BE2C (cell line): ENCODE measurements at regions not wholly inside any gene's neighbourhood (a gene's known extent, or its start where the extent isn't known, plus 50 kb on each side); places are given as distances from the start of the nearest gene placed in this dataset.

Experiments used
- DNase-seq: peaks from one replicate; pipeline ENCODE4 v3.0.0-alpha.2; 2020
- H3K27me3 ChIP-seq: fragments of 250-450 bp; sonication (Bioruptor Pico); 2 replicates; pipeline ENCODE4 v1.5.1; 2020; ENCODE audit warnings: mild to moderate bottlenecking
- H3K36me3 ChIP-seq: fragments of 250-450 bp; sonication (Bioruptor Pico); 2 replicates; pipeline ENCODE4 v1.5.1; 2020; ENCODE audit warnings: mild to moderate bottlenecking
- H3K4me1 ChIP-seq: fragments of 250-450 bp; sonication (Bioruptor Pico); 2 replicates; pipeline ENCODE4 v1.5.1; 2020
- H3K4me3 ChIP-seq: 2 replicates; pipeline ENCODE4 v1.5.1; 2011; ENCODE audit warnings: low read depth, low read length
- H3K9me3 ChIP-seq: fragments of 250-450 bp; sonication (Bioruptor Pico); 2 replicates; pipeline ENCODE4 v1.5.1; 2020
- TF ChIP-seq, protein P1 (sequence below): IDR thresholded peaks from 2 replicates; pipeline ENCODE4 v1.5.1; 2012; ENCODE audit warnings: mild to moderate bottlenecking, low read depth, low read length

DNA sequence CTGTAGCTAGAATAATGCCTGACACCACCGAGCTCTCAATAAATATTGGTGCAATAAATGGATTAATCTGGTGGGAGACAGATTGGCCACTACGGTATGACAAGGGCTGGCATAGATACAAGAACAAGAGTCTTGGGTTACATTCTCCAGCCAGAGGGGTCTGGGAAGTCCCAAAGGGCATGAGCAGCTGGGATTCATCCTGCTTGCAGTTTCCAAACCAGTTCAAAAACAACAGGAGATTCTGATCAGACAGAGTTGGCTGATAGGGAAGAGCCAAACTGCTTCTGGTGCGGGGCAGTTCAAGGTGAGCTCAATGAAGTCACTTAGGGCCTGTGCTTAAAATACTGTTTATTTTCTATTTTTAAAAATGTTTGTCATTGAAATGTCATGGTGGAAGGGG is 266.9 kb downstream of the TNS1 start:
- Histone ChIP-seq H3K4me3 (no peak overlapping the region), H3K36me3 (no peaks in the 10 kb centered on the region), H3K9me3 (no peaks in the 10 kb centered on the region), H3K27me3 (no peaks in the 10 kb centered on the region), H3K4me1 (peaks cover 12% of the 10 kb centered on the region)
- TF ChIP-seq, protein P1, sequence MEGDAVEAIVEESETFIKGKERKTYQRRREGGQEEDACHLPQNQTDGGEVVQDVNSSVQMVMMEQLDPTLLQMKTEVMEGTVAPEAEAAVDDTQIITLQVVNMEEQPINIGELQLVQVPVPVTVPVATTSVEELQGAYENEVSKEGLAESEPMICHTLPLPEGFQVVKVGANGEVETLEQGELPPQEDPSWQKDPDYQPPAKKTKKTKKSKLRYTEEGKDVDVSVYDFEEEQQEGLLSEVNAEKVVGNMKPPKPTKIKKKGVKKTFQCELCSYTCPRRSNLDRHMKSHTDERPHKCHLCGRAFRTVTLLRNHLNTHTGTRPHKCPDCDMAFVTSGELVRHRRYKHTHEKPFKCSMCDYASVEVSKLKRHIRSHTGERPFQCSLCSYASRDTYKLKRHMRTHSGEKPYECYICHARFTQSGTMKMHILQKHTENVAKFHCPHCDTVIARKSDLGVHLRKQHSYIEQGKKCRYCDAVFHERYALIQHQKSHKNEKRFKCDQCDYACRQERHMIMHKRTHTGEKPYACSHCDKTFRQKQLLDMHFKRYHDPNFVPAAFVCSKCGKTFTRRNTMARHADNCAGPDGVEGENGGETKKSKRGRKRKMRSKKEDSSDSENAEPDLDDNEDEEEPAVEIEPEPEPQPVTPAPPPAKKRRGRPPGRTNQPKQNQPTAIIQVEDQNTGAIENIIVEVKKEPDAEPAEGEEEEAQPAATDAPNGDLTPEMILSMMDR: no peak
- DNase-seq: no peak

DNA sequence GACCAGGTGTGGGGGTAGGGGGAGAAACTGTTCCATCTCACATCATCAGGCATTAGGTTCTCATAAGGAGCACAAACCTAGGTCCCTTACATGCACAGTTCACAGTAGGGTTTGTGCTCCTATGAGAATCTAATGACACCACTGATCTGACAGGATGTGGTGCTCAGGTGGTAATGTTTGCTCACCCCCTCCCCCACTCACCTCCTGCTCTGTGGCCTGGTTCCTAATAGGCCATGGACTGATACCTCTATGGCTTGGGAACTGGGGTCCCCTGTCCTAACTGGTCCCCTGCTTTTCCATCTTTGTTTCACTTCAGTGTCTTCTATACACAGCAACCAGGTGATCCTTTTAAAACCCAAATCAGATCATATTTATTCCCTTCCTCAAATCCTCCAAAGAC is 267.8 kb downstream of the TNS1 start:
- TF ChIP-seq, protein P1: no peak
- H3K9me3 ChIP-seq: no peaks in the 10 kb centered on the region
- no peak for DNase-seq
- H3K36me3 ChIP-seq: no peaks in the 10 kb centered on the region
- no peaks in the 10 kb centered on the region for H3K27me3 ChIP-seq
- H3K4me1 ChIP-seq: peaks cover 12% of the 10 kb centered on the region
- H3K4me3 ChIP-seq: no peak overlapping the region

DNA sequence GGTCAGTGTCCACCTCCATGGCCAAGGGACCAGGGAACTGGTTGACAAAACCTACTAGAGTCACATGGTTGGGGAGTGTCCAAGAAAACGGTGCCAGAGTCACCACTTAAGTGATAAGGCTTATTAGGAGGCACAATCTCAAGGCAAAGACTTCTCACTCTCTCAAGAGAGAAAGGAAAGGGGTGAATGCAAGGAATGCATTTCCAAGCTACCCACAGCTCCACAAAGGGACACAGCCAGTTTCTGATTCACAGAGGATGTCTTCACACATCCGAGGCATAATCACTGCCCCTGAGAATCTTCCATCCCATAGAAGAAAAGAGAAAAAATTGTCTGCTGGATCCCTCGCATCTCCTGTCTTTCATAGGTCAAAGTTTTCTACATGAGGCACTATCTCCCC is 269.3 kb downstream of the TNS1 start:
- no peaks in the 10 kb centered on the region for H3K36me3 ChIP-seq
- H3K9me3 ChIP-seq: no peaks in the 10 kb centered on the region
- no peak overlapping the region for H3K4me3 ChIP-seq
- no peaks in the 10 kb centered on the region for H3K27me3 ChIP-seq
- peaks cover 24% of the 10 kb centered on the region for H3K4me1 ChIP-seq
- no peak for DNase-seq
- TF ChIP-seq, protein P1: no peak

DNA sequence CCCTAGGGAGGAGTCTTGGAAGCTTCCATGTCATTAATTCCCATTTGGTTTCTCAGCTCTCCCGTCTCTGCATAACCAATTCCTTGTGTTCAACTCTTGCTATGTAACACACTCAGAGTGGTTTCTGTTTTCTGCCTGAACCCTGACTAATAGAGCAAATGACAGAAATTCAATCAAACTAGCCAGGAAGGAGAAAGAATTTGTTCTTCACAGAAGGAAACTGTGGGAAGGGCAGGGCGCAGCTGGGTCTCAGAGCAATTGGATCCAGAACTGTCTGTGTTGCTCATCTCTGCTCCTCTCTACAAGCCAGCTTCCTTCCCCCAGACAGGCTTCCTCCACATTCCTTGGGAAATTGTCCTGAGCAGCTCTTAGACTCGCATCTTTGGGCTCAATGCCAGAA is 269.8 kb downstream of the TNS1 start:
- Histone ChIP-seq H3K36me3 (no peaks in the 10 kb centered on the region), H3K4me1 (peaks cover 24% of the 10 kb centered on the region), H3K9me3 (no peaks in the 10 kb centered on the region), H3K27me3 (no peaks in the 10 kb centered on the region), H3K4me3 (no peak overlapping the region)
- TF ChIP-seq, protein P1: no peak
- no peak for DNase-seq

DNA sequence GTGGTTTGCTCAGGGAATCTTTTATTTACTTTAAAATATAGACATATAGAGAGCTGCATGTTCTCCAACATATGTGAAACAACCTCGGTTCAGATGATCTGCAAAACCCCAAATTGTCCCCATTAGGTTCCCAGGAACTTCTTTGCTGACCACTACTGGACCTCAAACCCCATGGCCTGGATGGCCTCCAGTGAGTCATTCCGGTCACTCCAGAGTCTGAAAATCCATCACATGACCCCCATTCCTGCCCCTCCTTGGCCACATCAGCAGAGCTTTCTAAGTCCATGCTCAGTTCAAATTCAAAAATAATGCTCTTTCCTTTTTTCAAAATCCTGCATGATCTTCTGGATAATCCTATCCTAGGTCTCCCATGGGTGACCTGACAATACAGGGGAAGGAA is 271.0 kb downstream of the TNS1 start:
- TF ChIP-seq, protein P1: no peak
- Histone ChIP-seq H3K4me1 (peaks cover 18% of the 10 kb centered on the region), H3K9me3 (no peaks in the 10 kb centered on the region), H3K36me3 (no peaks in the 10 kb centered on the region), H3K27me3 (no peaks in the 10 kb centered on the region), H3K4me3 (no peak overlapping the region)
- DNase-seq: no peak

DNA sequence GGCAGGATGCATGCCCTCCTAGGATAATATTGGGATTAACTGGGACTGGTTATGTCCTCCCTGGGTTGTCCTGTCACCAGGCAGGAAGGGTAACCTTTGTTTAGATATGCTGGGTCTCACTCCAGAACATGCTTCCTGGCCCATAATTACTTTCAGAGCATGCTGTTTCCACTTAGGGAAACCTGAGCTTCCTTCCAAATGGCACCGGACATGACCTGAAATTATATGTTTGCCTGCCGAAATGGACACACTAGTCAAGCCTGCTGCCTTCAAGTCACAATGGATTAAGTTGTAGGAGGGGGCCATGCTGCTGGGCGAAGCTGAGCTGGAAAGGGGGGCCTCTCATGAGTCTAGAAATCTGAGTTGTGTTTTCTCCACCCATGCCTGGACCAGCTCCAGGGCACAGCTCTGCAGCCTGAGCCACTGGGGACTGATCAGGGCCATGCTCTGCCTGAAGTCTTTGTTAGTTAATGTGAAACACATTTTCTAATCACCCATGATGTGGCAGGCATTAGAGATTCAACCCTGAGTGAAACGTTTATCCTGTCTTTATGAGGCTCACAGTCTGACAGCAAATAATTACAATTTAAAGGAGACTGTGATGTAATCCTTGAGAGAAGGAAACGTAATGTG is 273.3 kb downstream of the TNS1 start:
- TF ChIP-seq, protein P1: no peak
- peak; percentile 65 for DNase-seq
- Histone ChIP-seq H3K4me1 (peaks cover 12% of the 10 kb centered on the region), H3K9me3 (no peaks in the 10 kb centered on the region), H3K27me3 (no peaks in the 10 kb centered on the region), H3K4me3 (no peak overlapping the region), H3K36me3 (no peaks in the 10 kb centered on the region)
